ENCODE measurements at regions not wholly inside any gene's neighbourhood (a gene's known extent, or its start where the extent isn't known, plus 50 kb on each side); places are given as distances from the start of the nearest gene placed in this dataset.

DNA sequence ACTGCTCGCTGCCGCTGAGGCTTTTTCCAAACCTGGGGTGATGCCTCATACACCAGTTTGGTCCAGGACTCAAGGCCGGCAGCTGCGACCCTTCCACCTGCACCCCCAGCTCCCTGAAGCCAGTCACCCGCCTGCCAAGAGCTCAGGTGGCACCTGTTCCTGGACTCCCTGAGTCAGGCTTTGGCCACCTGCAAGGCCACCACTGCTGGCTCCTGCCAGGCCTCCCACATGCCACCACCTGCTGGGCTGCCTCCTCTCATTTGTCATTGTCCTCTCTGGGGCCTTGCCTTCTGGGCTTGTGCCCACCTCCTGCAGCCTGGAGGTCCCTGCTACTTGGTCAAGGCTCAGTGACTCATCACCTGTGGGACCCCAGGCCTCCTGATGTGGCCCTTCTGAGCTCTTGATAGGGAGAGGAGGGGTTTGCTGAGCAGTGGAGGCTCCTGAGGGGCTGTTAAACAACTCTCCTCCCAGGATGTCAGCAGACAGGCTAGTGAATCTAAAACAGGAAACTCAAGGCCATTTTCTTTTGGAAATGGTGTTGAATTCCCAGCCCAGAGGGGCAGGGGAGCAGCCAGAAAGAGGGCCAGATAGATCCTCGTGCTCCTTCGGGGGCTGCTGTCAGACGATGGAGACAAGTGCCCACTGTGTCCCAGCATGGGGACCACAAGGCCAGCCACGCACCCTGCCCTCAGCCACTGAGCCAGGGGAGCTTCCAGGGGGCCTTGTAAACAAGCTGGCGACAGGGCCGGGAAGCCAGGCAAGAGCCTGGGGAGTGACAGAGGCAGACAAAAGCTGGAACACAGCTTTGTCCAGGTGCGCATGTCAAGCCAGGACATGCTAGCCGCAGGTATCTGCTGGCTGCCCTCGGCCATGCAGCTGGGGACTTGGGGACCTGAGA, 416.8 kb downstream of the LRATD1 start:
- DNase-seq: no peak

DNA sequence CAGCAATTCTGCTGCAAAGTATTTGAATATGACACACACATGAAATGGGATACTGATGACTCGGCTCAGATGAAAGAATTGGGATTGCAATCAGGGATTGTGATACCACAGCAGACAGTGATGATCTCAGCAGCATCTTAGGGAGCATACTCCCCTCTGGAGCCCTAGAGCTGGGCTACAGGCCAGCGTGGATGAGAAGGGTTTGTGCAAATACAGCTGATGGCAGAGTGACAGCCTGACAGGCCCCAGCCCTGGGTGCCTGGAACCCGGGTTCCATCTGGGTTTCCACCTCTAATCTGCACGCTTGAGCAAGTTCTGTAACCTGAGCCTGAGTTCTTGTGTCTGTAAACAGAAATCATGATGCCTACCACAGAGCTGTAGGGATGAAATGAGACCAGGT, 418.0 kb downstream of the LRATD1 start:
- no peak for DNase-seq

DNA sequence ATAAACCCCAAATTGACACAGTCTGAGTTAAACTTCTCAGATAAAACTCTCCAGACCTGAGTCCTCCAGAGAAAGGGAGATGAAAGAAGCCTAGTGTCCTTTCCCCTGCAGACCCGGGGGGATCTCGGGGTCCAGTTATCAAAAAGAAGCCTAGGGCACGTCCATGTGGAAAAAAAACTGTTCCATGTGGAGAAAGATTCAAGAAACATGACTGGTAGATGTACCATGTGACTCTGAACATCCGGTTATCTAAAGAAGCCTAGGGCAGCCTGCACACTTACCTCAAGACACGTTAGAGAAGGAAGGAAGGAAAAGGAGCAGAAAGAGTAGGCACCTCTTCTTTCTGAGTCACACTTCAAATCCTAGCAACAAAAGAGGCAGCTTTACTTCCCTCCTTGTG, 421.0 kb downstream of the LRATD1 start:
- no peak for DNase-seq

DNA sequence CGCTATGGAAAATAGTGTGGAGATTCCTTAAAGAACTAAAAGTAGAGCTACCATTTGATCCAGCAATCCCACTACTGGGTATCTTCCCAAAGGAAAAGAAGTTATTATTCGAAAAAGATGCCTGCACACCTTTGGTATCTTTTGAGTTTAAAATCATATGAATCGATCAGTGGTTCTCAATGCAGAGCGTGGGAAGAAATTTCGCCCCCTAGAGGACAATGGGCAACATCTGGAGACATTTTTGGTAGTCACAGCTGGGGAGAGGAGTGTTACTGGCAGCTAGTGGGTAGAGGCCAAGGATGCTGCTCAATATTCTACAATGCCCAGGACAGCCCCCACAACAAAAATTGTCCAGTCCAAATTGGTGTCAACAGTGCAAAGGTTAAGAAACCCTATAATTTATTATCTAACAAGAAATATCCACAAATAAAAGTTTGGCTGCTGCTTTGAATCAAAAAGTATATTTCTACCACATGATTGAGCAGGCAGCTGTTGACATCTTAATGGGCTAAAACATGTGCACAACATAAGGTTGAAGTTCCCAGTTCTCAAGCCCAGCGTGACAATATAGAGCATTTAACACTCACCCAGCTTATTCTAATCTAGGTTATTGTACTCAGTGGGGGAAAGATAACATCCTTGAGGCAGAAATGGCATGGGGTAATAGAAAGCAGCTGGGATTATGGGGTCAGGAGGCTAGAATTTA, 425.7 kb downstream of the LRATD1 start:
- DNase-seq: no peak

DNA sequence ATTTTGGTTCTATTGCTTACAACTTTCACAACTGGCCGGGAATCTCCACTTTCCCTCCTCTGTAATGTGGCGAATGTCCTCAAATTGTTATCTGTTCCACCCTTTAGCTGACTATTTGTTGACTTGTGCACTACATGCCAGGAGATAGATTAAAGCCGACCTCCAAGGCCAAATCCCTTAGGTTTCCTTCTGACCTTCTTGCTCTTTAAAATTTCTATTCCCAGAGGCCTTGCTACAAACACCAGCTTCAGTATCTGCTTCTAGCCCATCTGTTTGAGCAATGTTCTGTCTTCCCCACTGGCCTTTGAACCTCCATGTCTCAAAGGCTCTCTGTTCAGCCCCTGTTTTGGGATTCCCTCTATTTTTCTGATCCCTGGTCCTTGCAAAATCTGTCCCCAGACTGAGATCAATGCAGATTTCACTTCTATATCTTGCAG, 426.2 kb downstream of the LRATD1 start:
- DNase-seq: no peak

DNA sequence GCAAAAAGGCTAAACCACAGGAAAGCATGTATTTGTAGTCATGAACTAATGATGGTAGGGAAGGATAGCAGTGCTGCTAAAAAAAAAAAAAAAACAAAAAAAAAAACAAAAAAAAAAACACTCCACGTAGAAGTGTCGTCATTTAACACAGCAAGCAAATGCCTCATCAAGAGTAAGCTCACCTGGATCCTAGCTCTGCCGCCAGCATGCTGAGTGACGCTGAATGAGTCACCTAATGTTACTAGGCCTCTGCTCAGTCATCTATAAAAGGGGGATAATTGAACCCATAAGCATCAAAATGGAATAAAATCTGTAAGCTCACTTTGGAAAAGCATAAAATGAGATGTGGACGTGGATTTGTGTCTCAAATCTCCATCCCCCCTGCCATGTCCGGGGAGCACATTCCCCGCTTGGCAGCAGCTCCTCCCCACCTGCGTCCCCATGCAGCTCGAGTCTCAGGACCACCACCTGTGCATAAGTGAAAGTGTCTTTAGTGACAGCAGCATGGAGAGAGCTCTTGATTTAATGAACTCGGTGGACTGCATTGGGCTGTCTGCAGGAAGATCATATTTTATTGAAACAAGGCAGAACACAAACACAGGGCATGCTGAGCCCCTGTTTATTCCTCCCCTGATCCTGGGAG, 427.5 kb downstream of the LRATD1 start:
- no peak for DNase-seq

DNA sequence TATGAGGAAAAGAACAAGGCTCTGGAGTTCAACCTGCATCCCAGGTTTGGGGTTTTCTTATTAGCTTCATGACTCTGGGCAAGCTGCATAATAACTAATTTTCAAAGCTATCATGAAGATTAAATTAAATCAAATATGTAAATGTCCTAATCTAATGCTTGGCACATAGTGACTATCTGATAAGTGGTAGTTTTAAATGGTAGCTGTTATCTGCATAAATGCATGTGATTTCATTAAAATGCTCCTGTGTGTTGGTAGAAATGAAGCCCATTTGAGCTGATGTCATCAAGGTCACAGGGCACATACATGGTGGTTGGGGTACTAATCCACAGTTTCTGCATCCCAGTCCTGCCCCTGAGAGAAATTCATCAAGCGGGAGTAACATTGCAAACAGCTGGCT, 428.8 kb downstream of the LRATD1 start:
- no peak for DNase-seq

DNA sequence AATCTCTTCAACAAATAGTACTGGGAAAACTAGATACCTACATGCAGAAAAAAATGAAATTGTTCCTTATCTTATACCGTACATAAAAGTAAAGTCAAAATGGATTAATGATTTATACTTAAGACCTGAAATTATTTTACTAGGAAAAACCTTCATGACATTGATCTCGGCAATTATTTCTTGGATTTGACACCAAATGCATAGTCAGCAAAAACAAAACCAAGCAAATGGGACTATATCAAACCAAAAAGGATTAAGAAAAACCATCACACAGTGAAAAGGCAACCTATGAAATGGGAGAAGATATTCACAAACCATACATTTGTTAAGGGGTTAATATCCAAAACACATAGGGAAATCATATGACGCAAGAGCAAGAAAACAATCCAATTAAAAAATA, 433.6 kb downstream of the LRATD1 start:
- DNase-seq: no peak

DNA sequence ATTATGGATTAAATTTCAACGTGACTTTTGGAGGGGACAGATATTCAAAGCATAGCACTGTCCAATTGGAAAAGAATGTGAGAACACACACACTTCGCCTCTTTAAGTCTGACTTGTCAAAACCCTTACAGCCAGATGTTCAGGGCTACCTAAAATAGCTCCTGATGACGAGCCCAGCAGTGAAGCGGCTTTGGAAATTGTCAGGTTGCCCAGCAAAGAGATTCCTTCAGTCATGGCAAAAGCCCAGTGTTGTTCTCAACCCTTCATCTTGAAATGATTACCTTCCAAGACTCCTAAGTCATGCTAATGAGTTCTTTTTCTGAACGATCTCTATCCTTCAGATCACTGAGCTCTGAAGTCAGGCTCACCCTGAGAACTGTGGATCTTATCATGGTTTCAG, 436.6 kb downstream of the LRATD1 start:
- no peak for DNase-seq

DNA sequence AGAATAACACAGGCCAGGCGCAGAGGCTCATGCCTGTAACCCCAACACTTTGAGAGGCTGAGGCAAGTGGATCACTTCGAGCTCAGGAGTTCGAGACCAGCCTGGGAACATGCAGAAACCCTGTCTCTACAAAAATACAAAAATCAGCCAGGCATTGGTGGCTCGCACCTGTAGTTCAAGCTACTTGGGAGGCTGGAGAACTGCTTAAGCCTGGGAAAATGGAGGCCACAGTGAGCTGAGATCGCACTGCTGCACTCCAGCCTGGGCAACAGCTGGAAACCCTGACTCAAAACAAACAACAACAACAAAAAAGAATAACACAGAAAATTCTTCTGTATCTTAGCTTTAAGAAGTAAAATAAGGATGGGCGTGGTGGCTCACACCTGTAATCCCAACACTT, 440.3 kb downstream of the LRATD1 start:
- DNase-seq: no peak

DNA sequence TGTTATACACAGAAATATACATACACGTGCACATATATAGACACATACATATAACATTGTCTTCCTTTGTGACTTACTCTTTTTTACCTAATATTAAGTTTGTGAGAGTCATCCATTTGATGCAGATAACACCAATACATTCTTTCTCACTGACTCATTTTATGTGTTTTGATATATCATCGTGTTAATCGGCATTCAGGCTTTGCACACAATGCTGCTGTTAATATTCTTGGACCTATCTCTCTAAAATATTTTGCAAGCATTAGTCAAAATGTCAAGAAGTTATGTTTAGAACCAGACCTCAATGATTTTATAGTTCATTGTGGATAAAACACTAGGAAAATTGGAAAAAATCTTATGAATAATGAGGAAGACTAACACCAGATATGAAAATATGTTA, 441.1 kb downstream of the LRATD1 start:
- DNase-seq: no peak

DNA sequence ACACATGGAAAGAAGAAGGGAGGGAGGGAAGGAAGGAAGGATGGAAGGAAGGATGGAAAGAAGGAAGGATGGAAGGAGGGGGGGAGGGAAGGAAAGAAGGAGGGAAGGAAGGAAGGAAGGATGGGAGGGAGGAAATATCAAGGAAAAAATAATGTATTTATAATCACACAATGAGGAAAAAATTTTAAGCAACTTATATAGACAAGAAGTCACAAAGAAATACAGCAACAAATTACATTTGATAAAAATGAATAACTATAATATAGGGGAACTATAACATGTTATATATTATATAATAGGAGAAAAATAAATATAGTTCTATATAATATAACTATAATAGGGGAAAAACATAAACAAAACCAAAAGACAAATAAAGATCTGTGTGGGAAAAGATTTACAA, 441.8 kb downstream of the LRATD1 start:
- no peak for DNase-seq

DNA sequence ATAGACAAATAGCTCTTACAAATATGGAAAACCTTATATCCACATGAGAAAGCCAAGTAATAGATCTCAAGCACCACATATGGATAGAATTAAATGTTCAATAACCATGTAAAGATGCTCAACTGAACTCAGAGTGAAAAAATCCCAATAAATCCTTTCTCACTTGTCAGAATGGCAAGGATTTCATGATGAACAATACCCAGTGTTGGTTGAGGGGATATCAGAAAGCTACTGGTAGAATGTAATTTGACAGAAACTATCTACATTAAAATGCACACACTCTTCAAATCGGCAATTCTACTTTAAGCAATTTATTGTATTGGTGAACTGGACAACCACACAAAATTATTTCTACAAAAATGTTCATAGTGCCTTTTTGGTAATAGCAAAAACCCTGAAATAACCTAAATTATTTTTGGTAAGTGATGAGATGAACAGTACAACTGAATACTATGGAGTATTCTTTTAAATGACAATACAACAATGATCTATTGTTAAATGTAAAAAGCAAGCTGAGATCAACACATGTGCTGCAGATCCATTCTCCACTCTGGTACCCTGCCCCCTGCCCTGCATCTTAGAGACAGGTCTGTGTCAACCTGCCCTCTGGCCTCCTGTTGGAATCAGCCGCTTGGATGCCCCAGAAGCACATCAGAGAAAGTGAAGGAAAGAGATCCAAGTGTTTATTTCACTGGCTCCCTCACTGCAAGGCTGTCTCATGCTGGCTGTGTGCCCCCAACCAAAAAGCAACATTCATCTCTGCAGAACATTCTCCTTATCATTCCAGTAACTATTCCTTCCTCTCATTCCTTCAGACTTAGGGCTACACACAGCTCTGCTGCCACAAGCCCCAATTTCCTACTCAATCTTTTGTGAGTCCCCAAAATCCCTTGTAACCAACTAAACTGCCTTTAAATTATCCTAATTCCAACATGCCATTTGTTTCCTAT, 442.5 kb downstream of the LRATD1 start:
- no peak for DNase-seq

DNA sequence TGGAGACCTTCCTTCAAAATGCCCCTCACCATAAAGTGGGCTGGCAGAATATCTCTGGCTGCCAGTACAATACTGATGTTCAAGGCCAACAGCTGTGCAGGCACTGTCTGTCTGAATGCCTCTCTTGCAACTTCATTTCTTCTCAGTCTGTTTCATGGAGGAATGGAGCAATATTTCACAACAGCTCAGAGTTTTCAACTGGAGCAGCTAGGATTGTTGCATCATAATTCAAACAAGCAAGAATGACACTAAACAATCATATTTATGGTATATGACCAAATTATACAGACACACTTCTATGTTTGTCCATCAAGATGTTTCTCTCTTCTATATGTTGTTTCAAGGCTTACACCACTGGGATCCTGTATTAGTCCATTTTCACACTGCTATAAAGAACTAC, 444.2 kb downstream of the LRATD1 start:
- no peak for DNase-seq

DNA sequence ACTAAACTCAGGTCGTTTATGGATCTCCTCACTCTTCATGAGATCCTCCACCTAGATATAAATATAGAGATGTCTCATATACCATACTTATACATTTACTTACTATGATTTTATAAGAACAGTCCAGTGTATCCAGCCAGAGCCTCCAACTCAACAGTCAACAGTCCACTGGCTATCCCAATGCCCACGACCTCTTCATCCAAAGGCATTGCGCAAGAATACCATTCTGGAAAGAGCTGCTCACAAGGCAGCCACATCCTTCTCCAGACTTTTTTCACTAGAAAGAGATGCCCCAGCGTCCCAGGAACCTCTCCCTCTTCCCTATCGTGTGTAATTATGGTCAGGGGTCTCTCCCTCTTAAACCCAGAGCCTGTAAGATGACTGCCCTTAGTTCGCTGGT, 448.8 kb downstream of the LRATD1 start:
- no peak for DNase-seq

DNA sequence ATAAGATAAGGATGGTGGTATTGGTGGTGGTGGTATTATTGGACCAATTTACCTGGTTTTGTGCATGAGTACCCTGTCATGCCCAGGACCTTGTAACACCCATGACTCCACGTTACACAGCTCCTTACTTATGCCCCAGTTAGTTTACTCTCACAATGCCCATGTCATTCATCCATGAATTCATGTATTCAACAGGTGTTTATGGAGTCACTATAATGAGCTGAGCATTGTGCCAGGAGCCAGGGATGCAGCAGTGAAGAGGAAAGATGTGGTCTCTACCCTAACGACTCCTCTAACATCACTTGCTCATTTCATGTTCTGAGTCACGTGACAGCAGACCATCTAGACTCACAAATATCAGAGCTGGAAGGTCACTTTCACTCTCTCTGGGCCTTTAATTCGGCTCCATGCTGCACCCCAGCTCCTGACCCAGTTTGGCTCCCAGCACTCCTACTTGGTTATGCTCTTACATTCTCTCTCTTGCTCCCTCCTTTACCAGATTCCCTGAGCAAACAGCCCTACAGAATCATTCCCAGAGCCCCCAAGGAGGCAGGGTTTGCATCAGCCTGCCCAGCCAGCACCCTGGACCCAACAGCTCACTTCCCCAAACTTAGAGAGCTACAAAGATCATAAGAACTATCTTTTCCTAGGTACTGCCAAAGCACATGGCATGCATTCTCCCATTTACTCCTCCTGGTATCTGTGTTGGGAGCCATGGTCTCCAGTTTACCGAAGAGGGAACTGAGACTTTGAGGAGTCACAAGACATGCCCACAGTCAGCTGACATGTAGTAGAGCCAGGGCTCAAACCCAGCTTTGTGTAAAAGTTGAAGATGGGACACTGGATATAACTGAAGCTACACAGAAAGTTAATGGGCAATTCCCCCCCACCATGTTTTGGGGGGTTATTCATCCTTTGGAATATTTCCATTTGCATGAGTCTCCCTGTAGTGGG, 449.9 kb downstream of the LRATD1 start:
- DNase-seq: no peak

DNA sequence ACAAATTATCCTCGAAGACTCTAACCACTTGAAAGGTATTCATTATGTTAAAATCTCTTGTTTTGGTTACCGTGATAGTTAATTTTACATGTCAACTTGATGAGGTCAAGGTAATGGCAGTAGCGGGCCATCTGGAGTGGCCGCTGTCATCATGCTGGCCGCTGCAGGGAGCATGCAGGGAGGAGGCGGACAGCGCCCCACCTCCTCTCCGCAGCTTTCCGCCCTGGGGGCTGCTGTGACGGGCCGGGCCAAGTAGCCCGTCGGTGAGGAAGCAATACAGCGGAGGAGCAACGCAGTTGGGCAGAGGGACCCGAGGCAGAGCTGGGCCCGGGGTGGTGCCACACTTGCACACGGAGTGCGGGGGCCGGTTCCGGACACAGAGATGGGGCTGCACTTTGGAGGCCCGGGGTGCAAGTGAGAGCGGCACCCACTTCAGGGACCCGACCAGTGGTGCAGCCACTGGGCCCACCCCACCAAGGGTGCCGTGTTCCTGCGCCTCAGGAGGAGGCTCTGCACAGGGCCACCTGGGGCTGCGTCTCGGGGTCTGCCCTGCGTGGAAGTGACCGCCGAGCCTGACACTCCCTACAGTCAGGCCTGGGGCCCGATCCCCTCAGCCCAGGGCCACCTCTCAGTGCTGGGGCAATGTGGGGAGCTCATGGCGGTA, 452.4 kb downstream of the LRATD1 start:
- no peak for DNase-seq

DNA sequence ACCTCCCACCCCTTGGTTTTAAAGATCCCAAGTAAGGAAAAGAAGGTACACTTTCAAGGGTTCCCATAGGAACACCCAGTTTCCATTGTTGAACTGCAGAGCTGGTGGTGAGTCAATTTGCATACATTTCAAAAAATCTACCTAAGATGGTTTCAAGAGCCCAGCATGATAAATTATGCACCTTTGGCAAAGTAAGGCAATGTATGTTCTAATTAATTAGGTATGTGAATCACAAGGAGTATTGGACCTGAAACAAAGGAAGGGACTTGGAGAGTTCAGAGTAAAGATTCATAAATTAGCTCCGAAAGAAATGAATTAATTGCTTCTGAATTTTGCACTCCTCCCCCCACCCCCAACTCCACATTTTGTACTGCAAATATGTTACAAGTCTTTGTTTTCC, 459.7 kb downstream of the LRATD1 start:
- no peak for DNase-seq

DNA sequence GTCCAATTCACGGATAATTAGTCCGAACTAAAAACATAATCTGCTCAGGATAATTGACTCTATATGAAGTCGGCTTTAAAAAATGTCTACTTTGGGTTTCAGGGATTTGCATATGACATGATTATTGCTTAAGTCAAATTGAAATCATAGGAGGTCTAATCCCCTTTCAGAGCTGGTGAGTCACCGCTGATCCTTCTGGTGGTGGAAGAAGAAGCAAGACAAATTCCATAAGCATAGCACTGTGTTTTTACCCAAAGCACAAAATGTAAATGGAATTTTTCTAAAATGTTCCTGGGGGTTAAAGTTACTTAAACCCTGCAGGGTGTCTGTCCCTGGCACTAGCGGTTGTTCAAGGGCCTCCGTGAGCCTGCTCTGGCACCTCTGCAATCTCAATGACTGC, 460.2 kb downstream of the LRATD1 start:
- no peak for DNase-seq

DNA sequence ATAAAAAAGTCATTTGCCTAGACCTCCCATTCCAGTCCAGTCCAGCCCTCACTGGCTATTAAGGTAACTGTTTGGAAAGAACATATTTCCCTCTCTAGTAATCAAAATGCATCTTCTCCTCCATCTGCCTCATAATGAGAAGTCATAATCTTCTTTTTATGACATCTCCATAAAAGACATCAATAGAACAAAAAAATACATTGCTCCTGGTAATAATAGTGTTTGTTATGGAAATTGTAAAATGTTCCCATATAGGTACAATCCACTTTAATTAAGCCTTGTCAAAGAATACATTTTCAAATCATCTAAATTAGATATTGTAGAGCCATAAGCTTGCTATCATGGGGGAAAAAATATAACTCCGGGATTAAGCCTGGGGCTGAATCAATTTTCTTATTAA, 461.6 kb downstream of the LRATD1 start:
- DNase-seq: no peak

DNA sequence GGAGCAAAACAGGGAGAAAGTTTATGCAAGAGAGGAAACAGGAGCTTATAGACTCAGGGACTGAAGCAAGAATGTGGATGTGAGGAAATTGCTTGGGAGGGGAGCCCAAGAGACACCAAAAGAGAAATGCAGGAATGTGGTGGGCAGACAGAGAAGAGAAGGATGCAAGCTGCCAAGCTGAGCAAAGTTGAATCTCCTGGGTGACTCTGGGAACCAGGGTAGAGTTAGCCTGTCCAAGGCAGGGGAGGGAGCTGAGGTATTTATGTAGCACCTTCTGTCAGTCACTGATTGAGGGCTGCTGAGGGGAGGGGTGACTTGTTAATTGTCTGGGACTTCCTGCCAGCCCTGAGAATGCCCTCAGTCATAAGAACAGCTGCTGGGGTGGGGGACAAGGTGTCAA, 464.3 kb downstream of the NBAS start:
- no peak for DNase-seq

Measured in activated CD8-positive, alpha-beta memory T cell treated with anti-CD3 and anti-CD28 coated beads, Interleukin-2, amount 50 U/mL, for 4 hours (primary cell).